ENCODE measurements at regions not wholly inside any gene's neighbourhood (a gene's known extent, or its start where the extent isn't known, plus 50 kb on each side); places are given as distances from the start of the nearest gene placed in this dataset.

GRCh38 chr9:75274781-75275180 is 186.5 kb downstream of the OSTF1 start:
- Histone ChIP-seq H3K4me1 (ENCODE audit: insufficient read depth) (no peaks in the 10 kb centered on the region), H3K9me2 (replicated peaks; ENCODE audit: insufficient read depth) (no peaks in the 10 kb centered on the region), H3K9me3 (ENCODE audit: low read depth) (no peaks in the 10 kb centered on the region), H3K36me3 (replicated peaks; ENCODE audit: insufficient read depth, low read depth) (no peaks in the 10 kb centered on the region), H3K4me3 (no peak overlapping the region), H3K27me3 (no peaks in the 10 kb centered on the region), H4K20me1 (ENCODE audit: insufficient read depth, poor library complexity, severe bottlenecking) (no peaks in the 10 kb centered on the region), H2AFZ (no peak overlapping the region), H3K27ac (no peak overlapping the region), H3K79me2 (no peaks in the 10 kb centered on the region), H3K4me2 (no peak overlapping the region)
- no peak for DNase-seq (ENCODE audit: low spot score)
- no peak for TF ChIP-seq EZH2 (IDR thresholded peaks at IDR 0.05; ENCODE audit: borderline replicate concordance)
- TF ChIP-seq CTCF (IDR thresholded peaks at IDR 0.05; ENCODE audit: poor library complexity) = no peak
- no peak for TF ChIP-seq EZH2phosphoT487 (IDR thresholded peaks at IDR 0.05; ENCODE audit: low read depth, severe bottlenecking, unreplicated experiment)

GRCh38 chr9:75282047-75282446 is 193.7 kb downstream of the OSTF1 start:
- Histone ChIP-seq H3K4me3 (no peak overlapping the region), H3K27me3 (no peaks in the 10 kb centered on the region), H3K79me2 (no peaks in the 10 kb centered on the region), H3K4me1 (ENCODE audit: insufficient read depth) (no peaks in the 10 kb centered on the region), H3K9me3 (ENCODE audit: low read depth) (no peaks in the 10 kb centered on the region), H3K9me2 (replicated peaks; ENCODE audit: insufficient read depth) (no peaks in the 10 kb centered on the region), H4K20me1 (ENCODE audit: insufficient read depth, poor library complexity, severe bottlenecking) (no peaks in the 10 kb centered on the region), H2AFZ (no peak overlapping the region), H3K27ac (no peak overlapping the region), H3K36me3 (replicated peaks; ENCODE audit: insufficient read depth, low read depth) (no peaks in the 10 kb centered on the region), H3K4me2 (no peak overlapping the region)
- 92% methylated on average over 1 of the region's 1 CpG for WGBS (ENCODE audit: low lambda C conversion rate, missing lambda C conversion rate)
- DNase-seq (ENCODE audit: low spot score) = no peak
- TF ChIP-seq CTCF (IDR thresholded peaks at IDR 0.05; ENCODE audit: poor library complexity) = no peak
- TF ChIP-seq EZH2 (IDR thresholded peaks at IDR 0.05; ENCODE audit: borderline replicate concordance) = no peak
- TF ChIP-seq EZH2phosphoT487 (IDR thresholded peaks at IDR 0.05; ENCODE audit: low read depth, severe bottlenecking, unreplicated experiment) = no peak

- no peak for DNase-seq (ENCODE audit: low spot score)
- no peak overlapping the region for H3K27ac ChIP-seq
- TF ChIP-seq EZH2 (IDR thresholded peaks at IDR 0.05; ENCODE audit: borderline replicate concordance) (no peak), EZH2phosphoT487 (IDR thresholded peaks at IDR 0.05; ENCODE audit: low read depth, severe bottlenecking, unreplicated experiment) (no peak), CTCF (IDR thresholded peaks at IDR 0.05; ENCODE audit: poor library complexity) (no peak)
These were observed 201.0 kb downstream of the OSTF1 start for GRCh38 chr9:75289332-75289731.

GRCh38 chr9:75299324-75299723 is 211.0 kb downstream of the OSTF1 start:
- Histone ChIP-seq H3K4me1 (ENCODE audit: insufficient read depth) (no peaks in the 10 kb centered on the region), H3K36me3 (replicated peaks; ENCODE audit: insufficient read depth, low read depth) (no peaks in the 10 kb centered on the region), H3K27ac (no peak overlapping the region), H3K27me3 (no peaks in the 10 kb centered on the region), H2AFZ (no peak overlapping the region), H3K9me3 (ENCODE audit: low read depth) (no peaks in the 10 kb centered on the region), H3K79me2 (no peaks in the 10 kb centered on the region), H4K20me1 (ENCODE audit: insufficient read depth, poor library complexity, severe bottlenecking) (no peaks in the 10 kb centered on the region), H3K4me3 (no peak overlapping the region), H3K4me2 (no peak overlapping the region), H3K9me2 (replicated peaks; ENCODE audit: insufficient read depth) (no peaks in the 10 kb centered on the region)
- 88% methylated on average over 2 of the region's 2 CpGs for WGBS (ENCODE audit: low lambda C conversion rate, missing lambda C conversion rate)
- DNase-seq (ENCODE audit: low spot score) = no peak
- TF ChIP-seq EZH2 (IDR thresholded peaks at IDR 0.05; ENCODE audit: borderline replicate concordance) (no peak), EZH2phosphoT487 (IDR thresholded peaks at IDR 0.05; ENCODE audit: low read depth, severe bottlenecking, unreplicated experiment) (no peak), CTCF (IDR thresholded peaks at IDR 0.05; ENCODE audit: poor library complexity) (no peak)

More at GRCh38 chr9:75289332-75289731, 201.0 kb downstream of the OSTF1 start:
- Histone ChIP-seq H3K4me1 (ENCODE audit: insufficient read depth) (no peaks in the 10 kb centered on the region), H4K20me1 (ENCODE audit: insufficient read depth, poor library complexity, severe bottlenecking) (no peaks in the 10 kb centered on the region), H3K9me2 (replicated peaks; ENCODE audit: insufficient read depth) (no peaks in the 10 kb centered on the region), H3K9me3 (ENCODE audit: low read depth) (no peaks in the 10 kb centered on the region), H3K36me3 (replicated peaks; ENCODE audit: insufficient read depth, low read depth) (no peaks in the 10 kb centered on the region), H3K27me3 (no peaks in the 10 kb centered on the region), H3K4me2 (no peak overlapping the region), H2AFZ (no peak overlapping the region), H3K79me2 (no peaks in the 10 kb centered on the region), H3K4me3 (no peak overlapping the region)

Data from hepatocyte (in vitro differentiated cells).